IPS-NIHi7 (cell line): ENCODE measurements at regions not wholly inside any gene's neighbourhood (a gene's known extent, or its start where the extent isn't known, plus 50 kb on each side); places are given as distances from the start of the nearest gene placed in this dataset.
"Not testable (repeated sequence)": the region's sequence is repeated elsewhere in the genome, so short reads cannot be mapped to it uniquely, and the experiment has no call there.

ENCODE experiments used
- DNase-seq: peaks from one replicate; pipeline ENCODE4 v3.0.0; 2012; ENCODE audit warnings: mixed read lengths; ENCODE audit errors: extremely low spot score

DNA sequence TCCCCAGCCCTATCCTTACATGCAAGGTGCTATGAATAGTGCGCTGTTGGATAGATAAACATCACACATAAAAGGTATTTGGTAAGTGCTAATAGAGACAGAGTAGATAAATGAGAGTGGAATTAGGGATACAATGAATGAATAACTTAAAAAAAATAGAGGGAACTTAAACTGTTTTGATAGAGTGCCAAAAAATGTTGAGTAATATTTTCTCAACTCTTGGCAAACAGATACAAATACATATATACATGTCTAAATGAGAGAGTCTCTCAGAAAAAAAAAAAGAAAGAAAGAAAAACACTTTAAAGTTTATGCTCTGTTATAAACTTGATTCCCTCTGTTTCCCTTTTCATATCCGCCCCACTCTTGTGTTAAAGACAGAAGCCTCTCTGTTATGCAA lies 667.4 kb downstream of the ROBO2 start:
- no peak for DNase-seq

DNA sequence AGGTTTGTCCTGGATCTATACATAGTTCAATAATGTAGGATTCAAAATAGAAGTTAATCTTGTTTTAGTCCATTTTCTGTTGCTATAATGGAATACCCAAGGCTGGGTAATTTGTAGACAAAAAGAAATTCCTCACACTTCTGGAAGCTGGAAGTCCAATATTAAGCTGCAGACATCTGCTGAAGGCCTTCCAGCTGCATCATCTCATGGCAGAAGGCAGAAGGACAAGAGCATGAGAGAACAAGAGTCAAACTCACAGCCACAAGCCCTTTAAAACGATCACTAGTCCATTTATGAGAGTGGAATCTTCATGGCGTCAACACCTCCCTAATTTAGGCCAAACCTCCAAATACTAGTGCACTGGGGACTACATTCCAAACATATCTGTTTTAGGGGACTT lies 669.3 kb downstream of the ROBO2 start:
- no peak for DNase-seq

DNA sequence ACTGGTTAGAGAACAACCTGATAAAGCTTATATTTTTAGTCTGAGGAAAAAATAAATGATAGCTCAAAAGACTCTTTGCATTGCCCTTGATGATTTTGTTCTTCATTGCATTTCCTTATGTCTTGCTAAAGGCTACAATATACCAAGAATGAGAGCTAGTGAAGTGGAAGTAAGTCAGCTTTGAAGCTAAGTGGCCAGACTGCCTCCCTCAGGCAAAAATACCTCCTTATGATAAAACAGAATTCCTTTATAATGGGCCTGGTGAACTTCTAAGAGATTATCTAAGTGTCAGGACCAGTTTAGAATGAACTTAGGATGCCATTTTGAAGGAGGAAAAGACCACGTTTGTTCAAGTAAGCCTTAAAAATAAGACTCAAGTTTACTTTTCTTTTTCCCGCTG lies 678.4 kb downstream of the ROBO2 start:
- no peak for DNase-seq

DNA sequence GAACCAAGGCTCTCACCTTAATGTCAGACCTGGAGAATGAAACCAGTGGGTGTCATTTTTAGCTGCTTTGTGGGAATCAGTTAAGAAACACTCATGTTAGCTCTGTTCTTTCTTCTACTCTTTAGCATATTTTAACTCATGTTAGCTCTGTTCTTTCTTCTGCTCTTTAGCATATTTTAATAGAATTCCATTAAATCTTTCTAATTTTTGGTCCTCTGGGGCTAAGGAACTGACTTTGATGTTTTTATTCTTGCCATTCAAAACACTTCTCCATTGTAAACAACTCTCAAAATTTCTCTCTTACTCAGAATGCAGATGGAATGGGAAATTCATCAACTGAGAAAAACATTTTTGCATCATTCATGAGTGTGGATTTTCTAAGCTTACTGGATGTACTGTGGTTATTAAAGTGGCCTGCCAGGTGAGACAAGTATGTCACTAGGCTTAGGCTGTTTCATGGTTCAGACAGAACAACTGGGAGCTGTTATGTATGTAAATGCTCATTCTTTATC lies 680.6 kb downstream of the ROBO2 start:
- DNase-seq = no peak

DNA sequence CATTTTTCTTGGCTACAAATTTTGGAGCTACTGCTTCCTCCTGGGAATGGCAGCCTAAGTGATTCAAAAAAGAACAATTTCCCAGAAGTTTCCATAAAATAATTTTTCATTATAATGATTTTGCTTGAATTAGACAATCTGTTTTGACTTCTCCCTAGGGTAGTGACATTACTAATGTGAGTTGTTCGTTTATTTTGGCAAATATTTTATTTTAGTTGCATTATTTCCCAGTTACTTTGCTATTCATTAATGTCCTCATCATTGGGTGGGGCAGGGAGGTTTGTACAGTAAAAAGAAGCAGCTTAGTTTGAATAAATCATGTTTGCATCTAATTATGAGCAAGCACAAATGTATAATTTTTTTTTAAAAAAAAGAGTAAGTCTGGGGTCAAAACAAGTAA lies 686.6 kb downstream of the ROBO2 start:
- DNase-seq = no peak

DNA sequence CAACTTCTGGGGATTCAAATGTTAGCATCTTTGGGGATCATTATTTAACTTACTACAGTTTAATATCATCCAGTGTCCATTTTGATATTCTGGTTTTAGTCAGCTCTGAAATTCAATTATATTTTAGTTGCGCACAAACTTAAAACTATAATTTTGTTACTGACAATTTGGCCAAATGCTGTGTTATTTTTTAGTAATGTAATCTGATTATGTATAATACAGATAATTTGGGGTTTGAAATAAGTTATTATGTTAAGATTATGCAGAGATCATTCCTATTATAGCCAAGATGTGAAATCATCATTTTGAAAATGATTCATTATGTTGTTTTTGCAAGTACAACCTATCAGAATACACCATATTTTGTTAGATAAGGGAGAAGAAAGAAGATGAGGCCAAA lies 706.1 kb downstream of the ROBO2 start:
- DNase-seq = no peak

DNA sequence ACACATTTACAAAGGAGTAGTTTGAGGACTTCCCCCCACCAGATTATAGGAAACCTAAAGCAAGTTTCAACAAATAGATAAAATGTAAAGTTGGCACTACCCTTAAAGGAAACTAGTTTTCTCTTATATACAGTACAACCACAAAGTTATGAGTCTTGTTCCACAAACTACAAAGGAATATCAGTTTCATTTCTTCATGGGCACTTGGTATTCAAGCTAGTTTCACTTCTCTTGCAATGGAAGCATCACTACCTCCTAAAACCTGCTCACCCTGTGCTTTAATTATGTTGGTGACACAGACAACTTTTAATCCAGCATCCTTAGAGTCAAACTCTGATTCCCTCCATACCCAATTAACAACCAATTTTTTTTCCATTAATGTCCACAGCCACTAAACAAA lies 707.0 kb downstream of the ROBO2 start:
- DNase-seq = no peak

DNA sequence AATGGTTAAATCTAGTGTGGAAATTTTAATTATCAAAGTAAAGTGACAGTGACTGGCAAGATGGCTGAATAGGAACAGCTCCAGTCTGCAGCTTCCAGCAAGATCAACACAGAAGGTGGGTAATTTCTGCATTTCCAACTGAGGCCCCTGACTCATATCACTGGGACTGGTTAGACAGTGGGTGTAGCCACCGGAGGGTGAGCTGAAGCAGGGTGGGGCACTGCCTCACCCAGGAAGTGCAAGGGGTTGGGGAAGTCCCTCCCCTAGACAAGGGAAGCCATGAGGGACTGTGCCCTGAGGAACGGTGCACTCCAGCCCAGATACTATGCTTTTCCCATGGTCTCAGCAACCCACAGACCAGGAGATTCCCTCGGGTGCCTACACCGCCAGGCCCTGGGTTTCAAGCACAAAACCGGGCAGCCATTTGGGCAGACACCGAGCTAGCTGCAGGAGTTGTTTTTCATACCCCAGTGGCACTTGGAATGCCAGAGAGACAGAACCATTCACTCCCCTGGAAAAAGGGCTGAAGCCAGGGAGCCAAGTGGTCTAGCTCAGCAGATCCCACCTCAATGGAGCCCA lies 716.6 kb downstream of the ROBO2 start:
- DNase-seq = not testable (repeated sequence)

DNA sequence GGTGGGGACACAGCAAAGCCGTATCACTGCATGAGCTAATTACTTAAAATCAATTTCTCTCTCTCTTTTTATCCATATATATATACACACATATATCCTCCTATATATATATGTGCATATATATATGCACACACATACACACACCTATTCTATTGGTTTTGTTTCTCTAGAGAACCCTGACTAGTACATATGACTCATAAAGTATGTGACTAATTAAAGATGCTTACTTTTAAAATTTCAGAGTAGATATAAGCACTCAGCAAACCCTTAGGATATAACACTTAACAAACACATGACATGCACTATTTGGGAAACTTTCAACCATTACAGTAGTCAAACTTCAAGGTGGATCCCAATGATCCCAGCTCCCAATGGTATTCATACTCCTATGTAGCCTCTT lies 732.6 kb downstream of the ROBO2 start:
- DNase-seq = no peak

DNA sequence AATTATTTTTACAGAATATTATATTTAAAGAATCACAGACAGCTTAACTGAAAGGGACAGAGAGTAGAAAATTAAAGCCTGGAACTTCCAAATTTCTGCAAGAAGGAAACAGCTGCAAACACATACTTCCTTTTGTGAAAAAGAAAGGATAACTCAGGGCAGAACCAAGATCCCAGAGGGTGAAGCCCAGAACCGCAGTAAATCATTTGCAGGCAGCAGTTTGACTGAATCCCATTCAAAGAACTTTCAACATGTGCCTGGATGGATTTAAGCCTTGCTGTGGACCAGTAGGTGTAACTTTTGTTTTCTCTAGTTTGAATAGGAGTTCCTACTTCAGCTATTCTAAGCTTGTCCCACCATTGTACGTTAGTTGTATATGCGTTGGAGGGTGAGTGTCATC lies 733.2 kb downstream of the ROBO2 start:
- no peak for DNase-seq

DNA sequence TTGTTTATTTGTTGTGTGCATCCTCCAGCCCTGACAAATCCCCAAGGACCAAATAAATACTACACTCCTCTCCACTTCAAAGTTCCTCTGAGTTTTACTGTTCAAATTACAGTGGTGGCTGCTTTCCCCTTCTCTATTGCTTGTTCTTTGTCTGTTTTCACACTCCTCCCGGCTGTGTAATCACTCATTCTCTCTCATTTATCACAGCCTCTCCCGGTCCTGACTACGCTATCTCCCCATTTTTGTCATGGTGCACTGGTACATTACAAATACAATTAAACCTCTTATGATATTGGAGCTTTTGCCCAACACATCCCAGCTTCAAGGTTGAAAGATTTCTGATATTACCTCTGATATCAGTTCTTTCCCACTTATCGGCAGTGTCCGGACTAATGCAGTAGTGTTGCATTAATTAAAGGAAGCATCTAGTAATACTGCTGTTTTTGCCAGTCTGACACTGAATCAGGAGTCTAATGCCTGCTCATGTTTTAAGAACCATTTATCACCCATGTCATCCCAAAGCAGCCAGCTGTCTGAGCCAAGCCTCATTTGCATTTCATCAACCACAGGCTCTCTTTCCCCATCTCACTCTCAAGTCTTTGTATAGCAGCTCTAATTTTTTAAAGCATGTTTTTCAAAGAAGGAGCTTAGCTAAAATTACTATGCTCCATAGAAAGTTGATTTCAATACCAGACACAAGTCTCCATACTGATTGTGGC lies 740.5 kb downstream of the ROBO2 start:
- DNase-seq = no peak

DNA sequence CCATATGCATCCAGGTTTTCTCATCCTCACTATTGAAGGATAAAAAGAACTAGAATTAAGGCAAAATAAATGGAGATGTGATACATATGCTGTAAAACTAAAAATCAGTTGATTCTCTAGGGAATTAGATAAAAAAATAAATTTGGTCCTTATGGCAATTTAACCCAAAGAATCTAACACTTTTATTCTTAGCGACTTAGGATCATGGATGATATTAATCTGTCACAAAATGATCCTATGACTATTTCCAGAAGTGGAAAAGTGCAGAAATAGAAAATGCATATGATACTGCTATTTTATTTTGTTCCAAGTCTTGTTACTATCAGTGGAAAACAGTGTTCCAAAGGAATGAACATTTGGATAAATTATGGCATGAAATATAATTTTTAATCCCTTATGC lies 746.3 kb downstream of the ROBO2 start:
- no peak for DNase-seq

DNA sequence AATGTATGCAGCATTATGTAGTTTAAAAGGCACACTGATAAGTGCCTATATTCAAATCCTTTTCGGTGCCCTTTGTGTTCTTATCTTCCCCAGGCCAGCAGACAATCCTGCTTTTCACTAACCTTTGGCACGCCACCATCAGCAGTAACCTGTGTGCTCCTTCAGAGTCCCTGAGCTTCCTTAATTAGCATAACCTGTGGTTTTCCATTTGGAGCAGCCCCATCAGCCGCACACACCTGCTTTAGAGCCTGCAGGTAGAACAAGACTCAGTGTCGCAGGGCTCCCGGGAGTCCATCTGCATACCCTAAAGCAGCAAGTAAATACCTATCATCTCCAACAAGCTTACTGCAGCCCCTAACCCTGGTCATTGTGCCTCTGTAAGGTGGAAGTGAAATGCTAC lies 755.1 kb downstream of the ROBO2 start:
- DNase-seq = peak; percentile 63

DNA sequence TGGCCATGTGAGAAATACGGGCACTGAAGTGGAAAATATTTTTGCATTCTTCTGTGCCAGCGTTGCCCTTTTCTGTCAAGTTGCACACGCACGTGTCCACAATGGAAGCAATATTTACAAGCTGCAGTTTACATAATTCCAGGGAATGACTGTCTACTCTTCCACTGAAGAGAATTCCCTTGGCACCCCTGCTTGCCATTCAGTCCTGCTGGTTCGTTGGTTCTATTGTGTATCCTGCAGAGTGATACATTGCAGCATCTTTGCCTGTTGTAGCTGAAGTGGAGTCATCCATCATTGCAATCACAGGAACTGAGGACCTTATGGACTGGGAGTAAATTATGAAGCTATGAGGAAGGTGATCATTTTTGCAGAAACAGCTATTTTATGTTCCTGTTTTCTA lies 759.4 kb downstream of the ROBO2 start:
- DNase-seq = no peak

DNA sequence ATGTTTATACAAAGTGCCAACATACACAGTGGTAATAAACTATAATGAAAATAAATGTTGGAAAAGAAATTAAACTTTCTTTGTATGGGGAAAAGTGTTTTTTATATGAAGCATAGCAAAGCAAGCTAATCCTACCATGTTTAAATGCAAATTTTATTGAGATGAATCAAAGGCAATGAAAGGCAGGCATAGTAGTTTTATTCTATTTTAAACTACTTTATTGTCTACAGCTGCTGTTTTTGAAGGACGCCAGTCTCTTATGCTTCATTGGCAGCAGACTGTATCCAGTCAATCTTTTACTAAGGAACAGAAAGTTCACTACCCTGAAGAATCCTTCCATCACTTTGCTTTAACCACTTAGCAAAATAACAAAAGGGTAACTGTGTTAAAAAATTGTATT lies 761.0 kb downstream of the ROBO2 start:
- DNase-seq = no peak

DNA sequence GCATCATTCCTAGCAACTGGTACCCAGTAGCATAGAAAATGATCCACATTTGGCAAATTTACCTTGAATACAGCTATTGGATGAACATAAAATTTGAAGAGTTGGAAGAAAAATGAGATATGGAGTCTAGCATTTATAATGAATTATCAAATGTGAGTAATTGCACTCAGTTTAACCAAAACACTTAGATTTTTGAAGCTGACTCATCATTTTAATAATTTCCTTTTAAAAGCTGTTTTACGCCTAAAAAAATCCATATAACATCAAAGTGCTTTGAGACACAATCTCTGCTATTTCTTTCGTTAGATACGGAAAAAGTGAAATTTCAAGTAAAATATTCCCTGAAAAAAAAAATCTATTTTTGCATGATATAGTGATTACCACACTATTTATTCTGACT lies 767.4 kb downstream of the ROBO2 start:
- DNase-seq = no peak

DNA sequence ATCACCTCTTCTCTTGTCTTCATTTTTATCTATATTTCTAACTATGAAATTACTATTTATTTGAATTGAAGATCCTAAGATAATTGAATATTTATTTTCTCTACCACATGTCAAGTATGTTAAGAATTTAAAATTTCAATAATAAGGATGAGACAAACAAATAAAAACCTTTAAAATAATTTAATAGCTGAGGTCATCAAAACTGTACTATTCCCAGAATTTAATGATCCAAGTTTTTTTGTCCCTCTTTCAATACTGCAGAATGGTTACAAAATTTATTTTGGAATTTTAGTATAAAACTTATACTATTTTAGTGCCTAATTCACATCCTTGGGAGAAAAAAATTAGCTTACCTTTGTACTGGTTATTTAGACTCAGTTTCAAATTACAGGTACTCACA lies 774.9 kb downstream of the ROBO2 start:
- DNase-seq = no peak

DNA sequence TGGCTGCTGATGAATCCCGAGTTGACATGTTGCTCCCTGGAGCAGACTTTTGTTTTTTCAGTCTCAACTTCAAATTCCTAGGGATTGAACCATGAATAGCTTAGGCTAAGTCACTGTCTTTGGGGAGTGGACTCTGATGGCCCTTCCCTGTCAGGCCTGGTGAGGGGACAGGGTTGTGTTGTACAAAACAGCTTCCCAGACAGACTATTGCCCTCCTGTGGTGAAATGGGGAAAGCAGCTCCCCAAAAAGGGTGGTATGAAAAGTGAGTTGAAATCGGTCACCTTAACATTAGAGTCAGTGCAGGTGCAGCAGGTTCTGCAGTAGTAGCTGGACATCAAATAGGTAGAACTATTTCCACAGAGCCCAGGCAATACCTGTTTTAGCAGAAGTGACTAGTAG lies 775.6 kb downstream of the ROBO2 start:
- DNase-seq = peak; percentile 44

DNA sequence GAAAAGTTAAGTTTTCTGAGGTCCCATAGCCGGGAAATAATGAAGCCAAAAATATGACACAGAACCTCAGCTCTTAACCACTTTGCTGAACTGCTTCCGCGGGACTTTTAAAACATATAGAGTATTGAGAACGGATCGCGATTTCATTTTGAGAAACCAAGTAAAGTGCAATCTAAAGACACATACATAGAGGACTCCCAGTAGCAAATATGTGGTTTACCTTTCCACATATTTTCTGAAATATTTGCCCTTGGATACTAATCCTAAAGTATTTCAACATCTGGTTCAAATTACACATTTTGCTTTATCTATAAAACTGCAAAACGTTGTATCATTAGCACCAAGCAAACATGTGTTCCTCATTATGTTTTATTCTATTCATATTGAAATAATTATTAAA lies 776.5 kb downstream of the ROBO2 start:
- DNase-seq = no peak

DNA sequence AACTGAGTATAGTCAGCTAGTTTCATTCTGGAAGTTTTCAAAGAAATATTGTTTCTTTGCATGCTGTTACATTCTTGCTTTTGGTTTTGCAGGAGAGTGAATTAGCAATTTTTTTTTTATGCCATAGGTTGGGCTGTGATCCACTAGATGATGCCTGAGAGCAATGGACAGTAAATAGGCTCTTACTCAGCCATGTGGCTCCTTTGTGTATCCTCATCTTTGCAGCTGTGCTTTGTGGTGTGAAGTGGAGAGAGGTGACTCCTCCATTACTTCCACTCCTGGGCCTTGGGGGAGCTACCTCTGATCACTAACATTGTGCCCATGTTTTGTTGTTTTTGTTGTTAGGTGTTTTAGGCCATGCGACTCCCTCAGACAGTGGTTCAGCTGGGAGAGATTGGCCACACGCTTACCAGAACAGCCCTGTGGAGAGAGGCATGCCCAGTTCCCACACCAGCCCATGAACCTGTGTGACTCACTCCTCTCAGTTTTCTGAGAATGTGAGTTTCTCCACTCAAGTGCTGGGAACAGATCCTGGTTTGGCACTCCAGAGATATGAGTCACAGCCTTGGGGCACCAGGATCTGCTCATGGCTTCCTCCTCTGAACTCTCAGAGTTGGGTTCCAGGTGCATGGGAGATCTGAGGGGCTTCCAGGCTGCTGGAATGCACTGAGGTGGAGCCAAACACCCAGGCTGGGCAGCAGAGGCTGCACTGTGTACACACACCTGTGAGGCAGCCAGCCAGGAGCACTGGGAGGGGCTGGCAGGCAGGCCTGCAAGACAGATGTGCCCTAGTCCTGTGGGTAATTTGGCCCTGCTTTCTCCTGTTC lies 785.3 kb downstream of the ROBO2 start:
- DNase-seq = peak; percentile 10

DNA sequence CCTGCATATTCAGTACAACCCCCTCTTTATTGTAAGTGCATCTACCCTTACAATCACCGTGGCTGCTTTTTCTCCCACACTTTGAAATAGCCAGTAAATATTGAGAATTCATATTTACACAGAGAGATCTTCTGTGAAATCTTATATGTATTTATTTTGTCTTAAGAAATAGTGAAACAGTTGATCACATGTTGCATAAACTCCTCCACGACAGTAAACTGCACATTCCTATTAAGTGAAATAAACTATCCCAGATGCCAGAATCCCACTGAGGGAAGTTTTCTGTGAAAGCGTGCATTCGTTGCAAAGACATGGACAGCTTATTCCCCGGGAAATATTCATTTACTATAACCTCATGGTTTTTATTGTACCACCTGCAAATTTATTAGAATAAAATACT lies 796.0 kb downstream of the ROBO2 start:
- DNase-seq = no peak

DNA sequence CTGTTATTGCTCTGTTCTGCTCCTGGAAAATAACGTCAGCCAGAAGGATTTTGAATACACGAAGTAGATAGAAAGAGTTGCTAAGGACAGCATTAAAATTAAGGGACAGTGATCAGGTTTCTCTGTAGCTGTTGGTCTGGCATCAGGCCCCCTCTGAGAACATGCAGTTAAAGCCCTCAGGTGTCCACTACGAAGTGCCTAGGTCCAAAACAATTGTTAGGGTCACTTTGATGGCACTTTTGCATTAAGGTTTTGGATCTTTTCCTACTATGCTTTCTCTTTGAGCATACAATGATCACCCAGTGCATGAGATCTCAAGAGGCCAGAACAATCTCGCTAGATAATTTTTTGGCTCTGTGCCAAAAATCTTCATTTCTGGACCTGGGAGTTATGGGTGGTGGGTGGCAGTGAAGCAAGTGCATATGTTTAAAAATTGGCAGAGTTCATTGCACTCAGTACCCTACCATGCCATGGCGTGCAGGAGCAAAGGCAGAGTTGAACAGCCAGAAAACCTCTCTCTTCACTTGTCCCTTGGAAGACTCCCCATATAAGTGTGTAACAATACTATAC lies 797.6 kb downstream of the ROBO2 start:
- no peak for DNase-seq

DNA sequence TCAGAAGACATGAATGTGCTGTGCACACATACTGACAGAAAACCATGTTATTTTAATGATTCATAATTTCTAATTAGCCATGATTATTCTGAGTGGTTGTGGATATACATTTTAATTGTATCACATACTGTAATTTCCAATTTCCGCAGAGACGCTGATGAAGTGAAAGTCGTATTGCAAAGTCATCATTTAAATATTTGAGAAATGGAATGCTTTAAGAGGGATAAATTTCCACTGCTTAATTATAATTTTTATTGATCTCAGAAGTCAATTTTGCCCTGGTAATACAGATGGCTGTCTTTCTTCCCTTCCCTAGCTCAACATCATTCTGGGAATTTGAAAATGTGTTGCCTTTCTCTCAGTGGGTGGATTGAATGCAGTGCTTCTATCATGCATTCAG lies 819.3 kb downstream of the ROBO2 start:
- no peak for DNase-seq
